ENCODE measurements at regions not wholly inside any gene's neighbourhood (a gene's known extent, or its start where the extent isn't known, plus 50 kb on each side); places are given as distances from the start of the nearest gene placed in this dataset.
"Not testable (repeated sequence)": the region's sequence is repeated elsewhere in the genome, so short reads cannot be mapped to it uniquely, and the experiment has no call there.

- no peak for DNase-seq (ENCODE audit: low spot score)
Measured at GRCh38 chr10:2627969-2628368, 439.4 kb upstream of the PFKP start.

GRCh38 chr10:2625094-2625493 is 442.3 kb upstream of the PFKP start:
- DNase-seq (ENCODE audit: low spot score): no peak

- DNase-seq (ENCODE audit: low spot score): no peak
Measured at GRCh38 chr10:2623675-2624274, 443.6 kb upstream of the PFKP start.

GRCh38 chr10:2620827-2621521 is 446.4 kb upstream of the PFKP start:
- no peak for DNase-seq (ENCODE audit: low spot score)

GRCh38 chr10:2619916-2620315 is 447.4 kb upstream of the PFKP start:
- no peak for DNase-seq (ENCODE audit: low spot score)

GRCh38 chr10:2619472-2619871 is 447.9 kb upstream of the PFKP start:
- no peak for DNase-seq (ENCODE audit: low spot score)

GRCh38 chr10:2618690-2619089 is 448.7 kb upstream of the PFKP start:
- no peak for DNase-seq (ENCODE audit: low spot score)

- DNase-seq (ENCODE audit: low spot score): no peak
Measured at GRCh38 chr10:2616215-2616614, 451.1 kb upstream of the PFKP start.

GRCh38 chr10:2611603-2612002 is 455.7 kb upstream of the PFKP start:
- no peak for DNase-seq (ENCODE audit: low spot score)

- DNase-seq (ENCODE audit: low spot score): no peak
Measured at GRCh38 chr10:2610946-2611345, 456.4 kb upstream of the PFKP start.

- no peak for DNase-seq (ENCODE audit: low spot score)
Measured at GRCh38 chr10:2604891-2605290, 462.5 kb upstream of the PFKP start.

GRCh38 chr10:2599571-2599970 is 467.8 kb upstream of the PFKP start:
- no peak for DNase-seq (ENCODE audit: low spot score)

GRCh38 chr10:2592360-2593160 is 474.8 kb upstream of the PFKP start:
- DNase-seq (ENCODE audit: low spot score): no peak

- no peak for DNase-seq (ENCODE audit: low spot score)
Measured at GRCh38 chr10:2589196-2589595, 478.2 kb upstream of the PFKP start.

- DNase-seq (ENCODE audit: low spot score): no peak
Measured at GRCh38 chr10:2584385-2584784, 483.0 kb upstream of the PFKP start.

GRCh38 chr10:2576892-2577291 is 490.5 kb upstream of the PFKP start:
- no peak for DNase-seq (ENCODE audit: low spot score)

- DNase-seq (ENCODE audit: low spot score): no peak
Measured at GRCh38 chr10:2575460-2575859, 491.9 kb upstream of the PFKP start.

- DNase-seq (ENCODE audit: low spot score): no peak
Measured at GRCh38 chr10:2572611-2573010, 494.7 kb upstream of the PFKP start.

- no peak for DNase-seq (ENCODE audit: low spot score)
Measured at GRCh38 chr10:2556883-2557282, 510.5 kb upstream of the PFKP start.

- no peak for DNase-seq (ENCODE audit: low spot score)
Measured at GRCh38 chr10:2548071-2548470, 519.3 kb upstream of the PFKP start.

- no peak for DNase-seq (ENCODE audit: low spot score)
Measured at GRCh38 chr10:2547606-2548005, 519.7 kb upstream of the PFKP start.

GRCh38 chr10:2546894-2547293 is 520.5 kb upstream of the PFKP start:
- DNase-seq (ENCODE audit: low spot score): not testable (repeated sequence)

GRCh38 chr10:2543974-2544373 is 523.4 kb upstream of the PFKP start:
- no peak for DNase-seq (ENCODE audit: low spot score)
